GM12875 (cell line): ENCODE measurements at regions not wholly inside any gene's neighbourhood (a gene's known extent, or its start where the extent isn't known, plus 50 kb on each side); places are given as distances from the start of the nearest gene placed in this dataset.

Source experiments
- H3K4me3 ChIP-seq: one replicate; pipeline ENCODE4 v1.5.1; 2011; ENCODE audit warnings: low read depth, low read length, control low read depth
- CTCF ChIP-seq: IDR thresholded peaks from 2 replicates; pipeline ENCODE4 v1.5.1; 2011; ENCODE audit warnings: low read depth, mild to moderate bottlenecking, control low read depth, inconsistent platforms, low read length, moderate library complexity, borderline replicate concordance; ENCODE audit not compliant: insufficient read depth

GRCh38 chr2:190119923-190120590 is 57.5 kb upstream of the MSTN start:
- no peak for TF ChIP-seq CTCF

GRCh38 chr2:190119257-190119656 is 56.7 kb upstream of the MSTN start:
- no peak for TF ChIP-seq CTCF
- H3K4me3 ChIP-seq: no peak overlapping the region

More at GRCh38 chr2:190119923-190120590, 57.5 kb upstream of the MSTN start:
- no peak overlapping the region for H3K4me3 ChIP-seq

GRCh38 chr2:190117305-190117704 is 54.8 kb upstream of the MSTN start:
- no peak overlapping the region for H3K4me3 ChIP-seq
- TF ChIP-seq CTCF: no peak

DNA sequence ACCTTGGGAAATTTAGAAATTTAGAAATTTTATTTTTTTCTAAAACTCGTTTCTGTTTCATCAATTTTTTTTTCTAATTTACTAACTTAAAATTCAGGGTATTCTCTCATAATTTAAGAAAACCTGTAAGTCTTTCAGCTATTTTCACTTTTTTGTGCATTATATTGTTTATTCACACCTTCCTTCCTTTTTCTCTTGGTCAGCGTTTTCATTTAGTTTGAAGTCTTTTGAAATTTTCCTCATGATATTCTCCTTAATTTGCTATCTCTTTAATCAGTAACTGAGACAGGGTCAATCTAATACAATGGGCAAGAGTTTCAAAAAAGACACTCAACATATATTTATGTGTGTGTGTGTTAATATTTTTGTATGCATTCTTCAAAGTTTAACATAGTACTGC is 50.5 kb upstream of the MSTN start:
- no peak for TF ChIP-seq CTCF

More for the DNA sequence above, 50.5 kb upstream of the MSTN start:
- no peak overlapping the region for H3K4me3 ChIP-seq
